ENCODE measurements at regions not wholly inside any gene's neighbourhood (a gene's known extent, or its start where the extent isn't known, plus 50 kb on each side); places are given as distances from the start of the nearest gene placed in this dataset.
"Not testable (repeated sequence)": the region's sequence is repeated elsewhere in the genome, so short reads cannot be mapped to it uniquely, and the experiment has no call there.

GRCh38 chr5:82590112-82590511 lies 312.0 kb upstream of the RPS23 start:
- peaks cover 23% of the 10 kb centered on the region for H3K4me1 Mint-ChIP-seq (ENCODE audit: low read depth)
- peaks cover 9% of the 10 kb centered on the region for H3K36me3 Mint-ChIP-seq (ENCODE audit: low read depth)
- no peak overlapping the region for H3K27ac Mint-ChIP-seq (ENCODE audit: unreplicated experiment)
- H3K4me3 Mint-ChIP-seq (ENCODE audit: unreplicated experiment), result no peak overlapping the region
- DNase-seq (ENCODE audit: low spot score), result no peak
- H3K27me3 Mint-ChIP-seq (ENCODE audit: low read depth), result peaks cover 2% of the 10 kb centered on the region
- no peak for TF ChIP-seq CTCF (IDR thresholded peaks at IDR 0.05)
- peaks cover 31% of the 10 kb centered on the region for H3K9me3 Mint-ChIP-seq (ENCODE audit: low read depth)

- Mint-ChIP-seq H3K4me3 (ENCODE audit: unreplicated experiment) (no peak overlapping the region), H3K9me3 (ENCODE audit: low read depth) (peaks cover 47% of the 10 kb centered on the region), H3K27me3 (ENCODE audit: low read depth) (peaks cover 2% of the 10 kb centered on the region), H3K27ac (ENCODE audit: unreplicated experiment) (peak overlapping the region; percentile 68), H3K36me3 (ENCODE audit: low read depth) (peaks cover 17% of the 10 kb centered on the region), H3K4me1 (ENCODE audit: low read depth) (peaks cover 12% of the 10 kb centered on the region)
- DNase-seq (ENCODE audit: low spot score), result no peak
- TF ChIP-seq CTCF (IDR thresholded peaks at IDR 0.05), result no peak
Measured at GRCh38 chr5:82586661-82587310, 308.6 kb upstream of the RPS23 start.

- Mint-ChIP-seq H3K36me3 (ENCODE audit: low read depth) (peaks cover 17% of the 10 kb centered on the region), H3K4me1 (ENCODE audit: low read depth) (peaks cover 12% of the 10 kb centered on the region), H3K27me3 (ENCODE audit: low read depth) (peaks cover 2% of the 10 kb centered on the region), H3K4me3 (ENCODE audit: unreplicated experiment) (no peak overlapping the region), H3K27ac (ENCODE audit: unreplicated experiment) (peak overlapping the region; percentile 68), H3K9me3 (ENCODE audit: low read depth) (peaks cover 47% of the 10 kb centered on the region)
- TF ChIP-seq CTCF (IDR thresholded peaks at IDR 0.05), result no peak
- no peak for DNase-seq (ENCODE audit: low spot score)
Measured at GRCh38 chr5:82586181-82586580, 308.0 kb upstream of the RPS23 start.

- Mint-ChIP-seq H3K27me3 (ENCODE audit: low read depth) (no peaks in the 10 kb centered on the region), H3K9me3 (ENCODE audit: low read depth) (peaks cover 44% of the 10 kb centered on the region), H3K4me1 (ENCODE audit: low read depth) (peaks cover 12% of the 10 kb centered on the region), H3K27ac (ENCODE audit: unreplicated experiment) (no peak overlapping the region), H3K4me3 (ENCODE audit: unreplicated experiment) (no peak overlapping the region), H3K36me3 (ENCODE audit: low read depth) (peaks cover 8% of the 10 kb centered on the region)
- TF ChIP-seq CTCF (IDR thresholded peaks at IDR 0.05), result no peak
- no peak for DNase-seq (ENCODE audit: low spot score)
Measured at GRCh38 chr5:82584631-82585030, 306.5 kb upstream of the RPS23 start.

GRCh38 chr5:82583331-82583730 lies 305.2 kb upstream of the RPS23 start:
- H3K27me3 Mint-ChIP-seq (ENCODE audit: low read depth); DNase-seq (ENCODE audit: low spot score); H3K27ac Mint-ChIP-seq (ENCODE audit: unreplicated experiment); H3K4me3 Mint-ChIP-seq (ENCODE audit: unreplicated experiment): not testable (repeated sequence)
- H3K4me1 Mint-ChIP-seq (ENCODE audit: low read depth), result peaks cover 12% of the 10 kb centered on the region
- peaks cover 11% of the 10 kb centered on the region for H3K36me3 Mint-ChIP-seq (ENCODE audit: low read depth)
- H3K9me3 Mint-ChIP-seq (ENCODE audit: low read depth), result peaks cover 40% of the 10 kb centered on the region

- no peak overlapping the region for H3K4me3 Mint-ChIP-seq (ENCODE audit: unreplicated experiment)
- H3K4me1 Mint-ChIP-seq (ENCODE audit: low read depth), result peaks cover 8% of the 10 kb centered on the region
- H3K9me3 Mint-ChIP-seq (ENCODE audit: low read depth), result peaks cover 26% of the 10 kb centered on the region
Measured at GRCh38 chr5:82564963-82565362, 286.8 kb upstream of the RPS23 start.

More at GRCh38 chr5:82564963-82565362, 286.8 kb upstream of the RPS23 start:
- Mint-ChIP-seq H3K27me3 (ENCODE audit: low read depth) (peaks cover 2% of the 10 kb centered on the region), H3K27ac (ENCODE audit: unreplicated experiment) (no peak overlapping the region), H3K36me3 (ENCODE audit: low read depth) (peaks cover 7% of the 10 kb centered on the region)
- TF ChIP-seq CTCF (IDR thresholded peaks at IDR 0.05), result no peak
- DNase-seq (ENCODE audit: low spot score), result no peak

Measured in chondrocyte (in vitro differentiated cells).